SK-N-SH (cell line): ENCODE measurements at regions not wholly inside any gene's neighbourhood (a gene's known extent, or its start where the extent isn't known, plus 50 kb on each side); places are given as distances from the start of the nearest gene placed in this dataset.

Source experiments
- CTCF ChIA-PET: fragments of 300-600, 350-600 bp; formaldehyde crosslinking; extraction: SDS; loops from one replicate; lab custom pipeline; 2021; lab: Yijun Ruan, JAX
- POLR2A ChIA-PET: fragments of 350-600 bp; sonication (Branson Sonifier 250); formaldehyde crosslinking; extraction: SDS; loops from one replicate; lab custom pipeline; 2020; ENCODE audit warnings: antibody characterized with exemption, inconsistent platforms; lab: Yijun Ruan, JAX
- DNase-seq: peaks from one replicate; pipeline ENCODE4 v3.0.0; 2012
- H2AFZ ChIP-seq: fragments of 200-600 bp; sonication (generic); 2 replicates; pipeline ENCODE4 v1.8.1; 2016; ENCODE audit warnings: antibody characterized with exemption, mild to moderate bottlenecking, low read depth
- H3F3A ChIP-seq: fragments of 200-600 bp; sonication (generic); replicated peaks from 2 replicates; pipeline ENCODE3; 2016; ENCODE audit warnings: antibody characterized with exemption, mild to moderate bottlenecking; ENCODE audit not compliant: insufficient read depth
- H3K27ac ChIP-seq, 2 experiments: fragments of 200-500 bp in 1 of 2; fragments of 200-600 bp in 1 of 2; sonication (Bioruptor generic) in 1 of 2; sonication (generic), shearing (Covaris generic) in 1 of 2; 2 replicates each; pipeline versions ENCODE4 v1.5.1 to v1.6.1; 2014 to 2016; ENCODE audit warnings: low read depth in 2 of 2, inconsistent platforms in 1 of 2, low read length in 1 of 2, mild to moderate bottlenecking in 1 of 2, mixed read lengths in 1 of 2
- H3K27me3 ChIP-seq: fragments of 200-600 bp; sonication (generic), shearing (Covaris generic); 2 replicates; pipeline ENCODE4 v1.6.1; 2016; ENCODE audit warnings: mixed run types; ENCODE audit not compliant: insufficient read depth
- H3K36me3 ChIP-seq, 2 experiments: fragments of 200-500 bp in 1 of 2; fragments of 200-600 bp in 1 of 2; sonication (Bioruptor generic) in 1 of 2; sonication (generic) in 1 of 2; replicated peaks in 1 of 2; 2 replicates each; pipeline versions ENCODE3 to v1.5.1; 2014 to 2016; ENCODE audit warnings: low read length in 1 of 2, mild to moderate bottlenecking in 1 of 2; ENCODE audit not compliant: insufficient read depth in 2 of 2, control insufficient read depth in 1 of 2
- H3K4me1 ChIP-seq, 2 experiments: fragments of 200-500 bp in 1 of 2; fragments of 200-600 bp in 1 of 2; sonication (Bioruptor generic) in 1 of 2; sonication (generic), shearing (Covaris generic) in 1 of 2; 2 replicates each; pipeline versions ENCODE4 v1.5.1 to v1.6.1; 2014 to 2016; ENCODE audit warnings: low read depth in 1 of 2, low read length in 1 of 2, mixed run types in 1 of 2; ENCODE audit not compliant: insufficient read depth in 2 of 2, control insufficient read depth in 1 of 2
- H3K4me2 ChIP-seq: fragments of 200-600 bp; sonication (generic), shearing (Covaris generic); 2 replicates; pipeline ENCODE4 v1.6.1; 2017; ENCODE audit warnings: mixed run types
- H3K4me3 ChIP-seq, 2 experiments: fragments of 200-500 bp in 1 of 2; fragments of 200-600 bp in 1 of 2; sonication (Bioruptor generic) in 1 of 2; sonication (generic), shearing (Covaris generic) in 1 of 2; 2 replicates each; pipeline versions ENCODE4 v1.5.1 to v1.8.1; 2014 to 2016; ENCODE audit warnings: low read depth in 2 of 2, inconsistent platforms in 1 of 2, low read length in 1 of 2, mild to moderate bottlenecking in 1 of 2, mixed read lengths in 1 of 2, moderate library complexity in 1 of 2
- H3K79me2 ChIP-seq: fragments of 200-600 bp; sonication (generic); 2 replicates; pipeline ENCODE4 v1.8.1; 2017; ENCODE audit warnings: mild to moderate bottlenecking; ENCODE audit not compliant: insufficient read depth
- H3K9ac ChIP-seq: fragments of 200-600 bp; sonication (generic); 2 replicates; pipeline ENCODE4 v1.6.1; 2017; ENCODE audit warnings: mixed run types
- H3K9me2 ChIP-seq: fragments of 200-600 bp; sonication (generic); 2 replicates; pipeline ENCODE4 v1.6.1; 2017; ENCODE audit warnings: mixed run types
- H3K9me3 ChIP-seq: fragments of 200-600 bp; sonication (generic); 2 replicates; pipeline ENCODE4 v1.6.1; 2017; ENCODE audit warnings: mixed run types, mild to moderate bottlenecking, moderate library complexity
- H4K20me1 ChIP-seq: fragments of 200-600 bp; sonication (generic); 2 replicates; pipeline ENCODE4 v1.6.1; 2017; ENCODE audit warnings: mild to moderate bottlenecking, mixed run types; ENCODE audit not compliant: insufficient read depth
- CHD2 ChIP-seq: fragments of 150-350 bp; IDR thresholded peaks from 2 replicates; pipeline ENCODE4 v1.6.1; 2018; ENCODE audit warnings: low read length; ENCODE audit not compliant: partially characterized antibody
- EP300 ChIP-seq, 2 experiments: IDR thresholded peaks; 2 replicates each; pipeline versions ENCODE4 v1.4.0 to v1.6.1; 2012; ENCODE audit warnings: borderline replicate concordance in 1 of 2, low read depth in 1 of 2, low read length in 1 of 2
- FOXM1 ChIP-seq: IDR thresholded peaks from 2 replicates; pipeline ENCODE4 v1.4.0; 2012; ENCODE audit warnings: low read depth, mild to moderate bottlenecking
- GABPA ChIP-seq: IDR thresholded peaks from 2 replicates; pipeline ENCODE4 v1.4.0; 2012; ENCODE audit warnings: low read depth, mild to moderate bottlenecking
- JUND ChIP-seq: IDR thresholded peaks from 2 replicates; pipeline ENCODE4 v1.4.0; 2012
- MEF2A ChIP-seq: IDR thresholded peaks from 2 replicates; pipeline ENCODE4 v1.4.0; 2012; ENCODE audit warnings: low read depth, borderline replicate concordance
- NFIC ChIP-seq: IDR thresholded peaks from 2 replicates; pipeline ENCODE4 v1.4.0; 2012; ENCODE audit warnings: borderline replicate concordance
- NRF1 ChIP-seq: IDR thresholded peaks from 2 replicates; pipeline ENCODE4 v1.6.1; 2012; ENCODE audit warnings: low read depth, mild to moderate bottlenecking, low read length
- SMC3 ChIP-seq: IDR thresholded peaks from 2 replicates; pipeline ENCODE4 v1.6.1; 2012; ENCODE audit warnings: low read depth, low read length, improper control_type of control experiment
- TCF12 ChIP-seq: IDR thresholded peaks from 2 replicates; pipeline ENCODE4 v1.4.0; 2012
- TEAD4 ChIP-seq: IDR thresholded peaks from 2 replicates; pipeline ENCODE4 v1.4.0; 2012; ENCODE audit warnings: mild to moderate bottlenecking, borderline replicate concordance; ENCODE audit not compliant: insufficient read depth
- WGBS: methylation state at CpG from one replicate; pipeline ENCODE4 v1.1.6; 2017; ENCODE audit warnings: low lambda C conversion rate; 5-methylcytosine and 5-hydroxymethylcytosine counted together
- TF ChIP-seq, protein P1 (sequence below): IDR thresholded peaks from 2 replicates; pipeline ENCODE4 v1.4.0; 2012; ENCODE audit warnings: low read depth, borderline replicate concordance
- TF ChIP-seq, protein P2 (sequence below): fragments of 150-350 bp; IDR thresholded peaks from 2 replicates; pipeline ENCODE4 v1.6.1; 2016; ENCODE audit warnings: mild to moderate bottlenecking, low read depth, low read length
- TF ChIP-seq, protein P3 (sequence below): fragments of 200-600 bp; sonication (generic); IDR thresholded peaks from 2 replicates; pipeline ENCODE4 v1.6.1; 2017; ENCODE audit warnings: antibody characterized with exemption, mild to moderate bottlenecking, moderate library complexity
- TF ChIP-seq, protein P4 (sequence below): IDR thresholded peaks from 2 replicates; pipeline ENCODE4 v1.4.0; 2012; ENCODE audit warnings: low read depth

DNA sequence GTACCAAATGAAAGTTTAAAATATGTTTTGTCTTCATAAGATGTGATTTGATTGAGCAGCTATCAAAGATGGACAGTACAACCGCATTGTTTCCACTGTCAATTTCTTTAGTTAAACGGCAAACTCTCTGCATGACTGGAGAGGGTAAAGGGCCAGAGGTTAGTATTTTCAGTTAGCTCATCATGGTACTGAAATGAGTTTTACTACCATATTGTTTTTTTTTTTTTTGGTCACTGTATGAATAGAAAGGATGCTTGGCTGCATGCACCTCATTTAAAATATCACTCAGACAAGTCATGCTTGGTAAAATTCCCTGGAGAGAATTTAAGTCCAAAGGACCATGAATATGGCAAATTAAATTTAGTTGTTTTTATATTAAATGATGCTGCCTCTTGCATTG is 942.1 kb upstream of the SPRY2 start:
- Histone ChIP-seq H3K4me1 (no peaks in the 10 kb centered on the region), H3F3A (no peaks in the 10 kb centered on the region), H3K79me2 (no peaks in the 10 kb centered on the region), H3K9ac (no peak overlapping the region), H3K36me3 (no peaks in the 10 kb centered on the region), H4K20me1 (no peaks in the 10 kb centered on the region), H3K27ac (no peak overlapping the region), H3K27me3 (no peaks in the 10 kb centered on the region), H3K9me3 (no peaks in the 10 kb centered on the region), H3K9me2 (no peaks in the 10 kb centered on the region), H3K4me3 (no peak overlapping the region), H3K4me2 (no peak overlapping the region), H2AFZ (no peak overlapping the region)
- CTCF ChIA-PET, result no interaction called here
- TF ChIP-seq, protein P1, sequence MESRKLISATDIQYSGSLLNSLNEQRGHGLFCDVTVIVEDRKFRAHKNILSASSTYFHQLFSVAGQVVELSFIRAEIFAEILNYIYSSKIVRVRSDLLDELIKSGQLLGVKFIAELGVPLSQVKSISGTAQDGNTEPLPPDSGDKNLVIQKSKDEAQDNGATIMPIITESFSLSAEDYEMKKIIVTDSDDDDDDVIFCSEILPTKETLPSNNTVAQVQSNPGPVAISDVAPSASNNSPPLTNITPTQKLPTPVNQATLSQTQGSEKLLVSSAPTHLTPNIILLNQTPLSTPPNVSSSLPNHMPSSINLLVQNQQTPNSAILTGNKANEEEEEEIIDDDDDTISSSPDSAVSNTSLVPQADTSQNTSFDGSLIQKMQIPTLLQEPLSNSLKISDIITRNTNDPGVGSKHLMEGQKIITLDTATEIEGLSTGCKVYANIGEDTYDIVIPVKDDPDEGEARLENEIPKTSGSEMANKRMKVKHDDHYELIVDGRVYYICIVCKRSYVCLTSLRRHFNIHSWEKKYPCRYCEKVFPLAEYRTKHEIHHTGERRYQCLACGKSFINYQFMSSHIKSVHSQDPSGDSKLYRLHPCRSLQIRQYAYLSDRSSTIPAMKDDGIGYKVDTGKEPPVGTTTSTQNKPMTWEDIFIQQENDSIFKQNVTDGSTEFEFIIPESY, result no peak
- TF ChIP-seq, protein P2, sequence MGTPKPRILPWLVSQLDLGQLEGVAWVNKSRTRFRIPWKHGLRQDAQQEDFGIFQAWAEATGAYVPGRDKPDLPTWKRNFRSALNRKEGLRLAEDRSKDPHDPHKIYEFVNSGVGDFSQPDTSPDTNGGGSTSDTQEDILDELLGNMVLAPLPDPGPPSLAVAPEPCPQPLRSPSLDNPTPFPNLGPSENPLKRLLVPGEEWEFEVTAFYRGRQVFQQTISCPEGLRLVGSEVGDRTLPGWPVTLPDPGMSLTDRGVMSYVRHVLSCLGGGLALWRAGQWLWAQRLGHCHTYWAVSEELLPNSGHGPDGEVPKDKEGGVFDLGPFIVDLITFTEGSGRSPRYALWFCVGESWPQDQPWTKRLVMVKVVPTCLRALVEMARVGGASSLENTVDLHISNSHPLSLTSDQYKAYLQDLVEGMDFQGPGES, result no peak
- TF ChIP-seq TCF12, result no peak
- TF ChIP-seq GABPA, result no peak
- no peak for TF ChIP-seq SMC3
- TF ChIP-seq MEF2A, result no peak
- TF ChIP-seq, protein P3, sequence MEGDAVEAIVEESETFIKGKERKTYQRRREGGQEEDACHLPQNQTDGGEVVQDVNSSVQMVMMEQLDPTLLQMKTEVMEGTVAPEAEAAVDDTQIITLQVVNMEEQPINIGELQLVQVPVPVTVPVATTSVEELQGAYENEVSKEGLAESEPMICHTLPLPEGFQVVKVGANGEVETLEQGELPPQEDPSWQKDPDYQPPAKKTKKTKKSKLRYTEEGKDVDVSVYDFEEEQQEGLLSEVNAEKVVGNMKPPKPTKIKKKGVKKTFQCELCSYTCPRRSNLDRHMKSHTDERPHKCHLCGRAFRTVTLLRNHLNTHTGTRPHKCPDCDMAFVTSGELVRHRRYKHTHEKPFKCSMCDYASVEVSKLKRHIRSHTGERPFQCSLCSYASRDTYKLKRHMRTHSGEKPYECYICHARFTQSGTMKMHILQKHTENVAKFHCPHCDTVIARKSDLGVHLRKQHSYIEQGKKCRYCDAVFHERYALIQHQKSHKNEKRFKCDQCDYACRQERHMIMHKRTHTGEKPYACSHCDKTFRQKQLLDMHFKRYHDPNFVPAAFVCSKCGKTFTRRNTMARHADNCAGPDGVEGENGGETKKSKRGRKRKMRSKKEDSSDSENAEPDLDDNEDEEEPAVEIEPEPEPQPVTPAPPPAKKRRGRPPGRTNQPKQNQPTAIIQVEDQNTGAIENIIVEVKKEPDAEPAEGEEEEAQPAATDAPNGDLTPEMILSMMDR, result no peak
- no peak for TF ChIP-seq JUND
- TF ChIP-seq CHD2, result no peak
- TF ChIP-seq TEAD4, result no peak
- no peak for TF ChIP-seq NRF1
- TF ChIP-seq FOXM1, result no peak
- TF ChIP-seq, protein P4, sequence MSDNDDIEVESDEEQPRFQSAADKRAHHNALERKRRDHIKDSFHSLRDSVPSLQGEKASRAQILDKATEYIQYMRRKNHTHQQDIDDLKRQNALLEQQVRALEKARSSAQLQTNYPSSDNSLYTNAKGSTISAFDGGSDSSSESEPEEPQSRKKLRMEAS, result no peak
- TF ChIP-seq EP300 (IDR thresholded peaks at IDR 0.05; ENCODE audit: borderline replicate concordance in 1 of 2, low read depth in 1 of 2, low read length in 1 of 2), result no peak
- no peak for TF ChIP-seq NFIC
- no peak for DNase-seq
- WGBS, result 43% methylated on average over 2 of the region's 2 CpGs
- POLR2A ChIA-PET, result no interaction called here
